ENCODE measurements at regions not wholly inside any gene's neighbourhood (a gene's known extent, or its start where the extent isn't known, plus 50 kb on each side); places are given as distances from the start of the nearest gene placed in this dataset.

DNA sequence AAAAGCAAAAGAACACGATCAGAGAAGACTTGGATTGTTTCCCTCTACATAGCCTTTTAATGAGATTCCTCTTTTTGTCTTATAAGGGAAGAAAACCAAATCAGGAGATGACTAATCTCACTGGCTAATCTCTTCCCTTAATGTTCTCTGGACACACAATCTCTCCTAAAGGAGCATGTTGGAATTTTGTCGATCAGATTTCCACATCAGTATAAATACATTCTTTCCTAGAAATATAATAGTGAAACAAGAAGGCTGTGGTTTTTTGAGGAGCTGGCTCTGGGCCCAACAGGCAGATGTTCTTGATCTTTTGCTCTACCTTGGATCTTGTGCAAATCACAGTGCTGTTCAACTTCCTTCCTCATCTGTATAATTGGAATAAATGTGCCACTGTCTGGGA, 94.0 kb downstream of the GTPBP8 start:
- no peak for TF ChIP-seq MXI1 (IDR thresholded peaks at IDR 0.05; ENCODE audit: borderline replicate concordance, low read depth, low read length)
- no peak for TF ChIP-seq POLR2A (IDR thresholded peaks at IDR 0.05; ENCODE audit: low read depth, low read length)
- no peak for TF ChIP-seq NFE2L2 (IDR thresholded peaks at IDR 0.05; ENCODE audit: low read depth, low read length)
- TF ChIP-seq FOS (IDR thresholded peaks at IDR 0.05; ENCODE audit: low read depth, low read length): no peak
- TF ChIP-seq, protein P1, sequence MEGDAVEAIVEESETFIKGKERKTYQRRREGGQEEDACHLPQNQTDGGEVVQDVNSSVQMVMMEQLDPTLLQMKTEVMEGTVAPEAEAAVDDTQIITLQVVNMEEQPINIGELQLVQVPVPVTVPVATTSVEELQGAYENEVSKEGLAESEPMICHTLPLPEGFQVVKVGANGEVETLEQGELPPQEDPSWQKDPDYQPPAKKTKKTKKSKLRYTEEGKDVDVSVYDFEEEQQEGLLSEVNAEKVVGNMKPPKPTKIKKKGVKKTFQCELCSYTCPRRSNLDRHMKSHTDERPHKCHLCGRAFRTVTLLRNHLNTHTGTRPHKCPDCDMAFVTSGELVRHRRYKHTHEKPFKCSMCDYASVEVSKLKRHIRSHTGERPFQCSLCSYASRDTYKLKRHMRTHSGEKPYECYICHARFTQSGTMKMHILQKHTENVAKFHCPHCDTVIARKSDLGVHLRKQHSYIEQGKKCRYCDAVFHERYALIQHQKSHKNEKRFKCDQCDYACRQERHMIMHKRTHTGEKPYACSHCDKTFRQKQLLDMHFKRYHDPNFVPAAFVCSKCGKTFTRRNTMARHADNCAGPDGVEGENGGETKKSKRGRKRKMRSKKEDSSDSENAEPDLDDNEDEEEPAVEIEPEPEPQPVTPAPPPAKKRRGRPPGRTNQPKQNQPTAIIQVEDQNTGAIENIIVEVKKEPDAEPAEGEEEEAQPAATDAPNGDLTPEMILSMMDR (conservative IDR thresholded peaks at IDR 0.05; ENCODE audit: low read depth, low read length): no peak
- TF ChIP-seq, protein P2, sequence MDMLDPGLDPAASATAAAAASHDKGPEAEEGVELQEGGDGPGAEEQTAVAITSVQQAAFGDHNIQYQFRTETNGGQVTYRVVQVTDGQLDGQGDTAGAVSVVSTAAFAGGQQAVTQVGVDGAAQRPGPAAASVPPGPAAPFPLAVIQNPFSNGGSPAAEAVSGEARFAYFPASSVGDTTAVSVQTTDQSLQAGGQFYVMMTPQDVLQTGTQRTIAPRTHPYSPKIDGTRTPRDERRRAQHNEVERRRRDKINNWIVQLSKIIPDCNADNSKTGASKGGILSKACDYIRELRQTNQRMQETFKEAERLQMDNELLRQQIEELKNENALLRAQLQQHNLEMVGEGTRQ (IDR thresholded peaks at IDR 0.05; ENCODE audit: low read depth, low read length): no peak
- no peak for TF ChIP-seq SMC3 (IDR thresholded peaks at IDR 0.05; ENCODE audit: low read depth, low read length)
- no peak for TF ChIP-seq BHLHE40 (IDR thresholded peaks at IDR 0.05; ENCODE audit: low read depth, low read length)
- TF ChIP-seq MAZ (IDR thresholded peaks at IDR 0.05; ENCODE audit: borderline replicate concordance, low read depth, low read length): no peak

Measured in IMR-90 (cell line).